WTC11 (cell line): ENCODE measurements at regions not wholly inside any gene's neighbourhood (a gene's known extent, or its start where the extent isn't known, plus 50 kb on each side); places are given as distances from the start of the nearest gene placed in this dataset.

Experiments used
- ATAC-seq: fragments of 200-7000 bp; cut with Tn5 transposase; 2 replicates; pipeline ENCODE4 v1.10.0; 2021; ENCODE audit warnings: mild to moderate bottlenecking, moderate library complexity
- CTCF ChIA-PET: fragments of 300-600 bp; sonication (Branson Sonifier 250); formaldehyde crosslinking; loops from one replicate; lab custom pipeline; 2021; ENCODE audit warnings: antibody characterized with exemption; lab: Charles Lee
- POLR2A ChIA-PET: fragments of 350-600 bp; sonication (Branson Sonifier 250); formaldehyde crosslinking; loops from one replicate; lab custom pipeline; 2021; ENCODE audit warnings: antibody characterized with exemption; lab: Charles Lee
- DNase-seq: peaks from one replicate; pipeline ENCODE4 v3.0.0; 2021; ENCODE audit warnings: low spot score
- H3K27ac Mint-ChIP-seq: 2 replicates; pipeline ENCODE4 v1.8.0; 2021; ENCODE audit warnings: mixed read lengths
- H3K27me3 Mint-ChIP-seq: 2 replicates; pipeline ENCODE4 v1.8.0; 2021; ENCODE audit warnings: low read depth, mild to moderate bottlenecking, moderate library complexity, mixed read lengths
- H3K36me3 Mint-ChIP-seq: 2 replicates; pipeline ENCODE4 v1.8.0; 2021; ENCODE audit warnings: mixed read lengths
- H3K4me1 Mint-ChIP-seq: 2 replicates; pipeline ENCODE4 v1.8.0; 2022; ENCODE audit warnings: mixed read lengths
- H3K4me3 Mint-ChIP-seq: 2 replicates; pipeline ENCODE4 v1.8.0; 2021; ENCODE audit warnings: mild to moderate bottlenecking, moderate library complexity, mixed read lengths
- H3K9me3 Mint-ChIP-seq: 2 replicates; pipeline ENCODE4 v1.8.0; 2021; ENCODE audit warnings: mixed read lengths
- CREM ChIP-seq: sonication (generic); formaldehyde crosslinking; IDR thresholded peaks from 2 replicates; pipeline ENCODE4 v1.8.1; 2022; ENCODE audit warnings: mild to moderate bottlenecking, missing genetic modification reagents, moderate library complexity
- ESRRA ChIP-seq: sonication (generic); formaldehyde crosslinking; IDR thresholded peaks from 2 replicates; pipeline ENCODE4 v1.8.1; 2022; ENCODE audit warnings: mild to moderate bottlenecking, missing genetic modification reagents, borderline replicate concordance
- FOXK1 ChIP-seq: sonication (generic); formaldehyde crosslinking; IDR thresholded peaks from 2 replicates; pipeline ENCODE4 v1.8.0; 2022; ENCODE audit warnings: mild to moderate bottlenecking, moderate library complexity, missing genetic modification reagents
- GABPB1 ChIP-seq: sonication (generic); formaldehyde crosslinking; IDR thresholded peaks from 2 replicates; pipeline ENCODE4 v1.8.1; 2023; ENCODE audit warnings: mild to moderate bottlenecking, missing genetic modification reagents
- HMGA2 ChIP-seq: fragments of 250-450 bp; sonication (Bioruptor Pico); IDR thresholded peaks from 2 replicates; pipeline ENCODE4 v1.4.0; 2021; ENCODE audit warnings: mild to moderate bottlenecking, moderate library complexity
- MYBL2 ChIP-seq: sonication (generic); formaldehyde crosslinking; IDR thresholded peaks from 2 replicates; pipeline ENCODE4 v1.8.1; 2023; ENCODE audit warnings: mild to moderate bottlenecking, moderate library complexity, missing genetic modification reagents
- OVOL2 ChIP-seq: fragments of 250-450 bp; sonication (Bioruptor Pico); IDR thresholded peaks from 2 replicates; pipeline ENCODE4 v1.9.0; 2021; ENCODE audit warnings: mild to moderate bottlenecking, borderline replicate concordance
- ZNF138 ChIP-seq: sonication (generic); formaldehyde crosslinking; conservative IDR thresholded peaks from 2 replicates; pipeline ENCODE4 v1.8.1; 2022; ENCODE audit warnings: mild to moderate bottlenecking, moderate library complexity, missing genetic modification reagents
- TF ChIP-seq, protein P1 (sequence below): sonication (generic); formaldehyde crosslinking; IDR thresholded peaks from 2 replicates; pipeline ENCODE4 v1.8.1; 2022; ENCODE audit warnings: mild to moderate bottlenecking, moderate library complexity, missing genetic modification reagents
- TF ChIP-seq, protein P2 (sequence below): sonication (generic); formaldehyde crosslinking; IDR thresholded peaks from 2 replicates; pipeline ENCODE4 v1.8.0; 2022; ENCODE audit warnings: mild to moderate bottlenecking, missing genetic modification reagents
- TF ChIP-seq, protein P3 (sequence below): fragments of 250-450 bp; sonication (Bioruptor Pico); conservative IDR thresholded peaks from 2 replicates; pipeline ENCODE4 v1.9.0; 2021; ENCODE audit warnings: mild to moderate bottlenecking
- TF ChIP-seq, protein P4 (sequence below): sonication (generic); formaldehyde crosslinking; IDR thresholded peaks from 2 replicates; pipeline ENCODE4 v1.8.1; 2023; ENCODE audit warnings: mild to moderate bottlenecking, missing genetic modification reagents, borderline replicate concordance
- TF ChIP-seq, protein P5 (sequence below): sonication (generic); formaldehyde crosslinking; IDR thresholded peaks from 2 replicates; pipeline ENCODE4 v1.8.1; 2023; ENCODE audit warnings: mild to moderate bottlenecking, missing genetic modification reagents, moderate library complexity
- TF ChIP-seq, protein P6 (sequence below): fragments of 250-450 bp; sonication (Bioruptor Pico); IDR thresholded peaks from 2 replicates; pipeline ENCODE4 v1.9.0; 2021; ENCODE audit warnings: mild to moderate bottlenecking, borderline replicate concordance

DNA sequence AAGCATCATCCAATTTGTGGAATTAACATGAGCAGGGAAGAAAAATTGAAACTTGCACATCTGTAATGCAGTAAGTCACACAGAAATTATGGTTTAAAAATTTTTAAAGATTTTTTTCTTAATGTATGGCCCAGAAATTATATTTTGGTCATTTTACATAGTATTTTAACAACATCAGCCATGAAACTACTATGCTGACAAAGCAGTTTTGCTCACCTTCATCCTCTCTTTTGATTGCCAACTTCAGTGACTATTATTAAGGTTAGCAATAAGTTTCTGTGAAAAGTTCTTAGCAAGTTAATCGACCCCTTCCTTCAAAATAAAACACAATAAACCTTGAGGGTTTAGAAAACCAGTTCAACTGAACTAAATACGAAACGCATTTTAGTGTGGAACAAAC is 1347.0 kb downstream of the EPHA7 start (continued):
- TF ChIP-seq, protein P1, sequence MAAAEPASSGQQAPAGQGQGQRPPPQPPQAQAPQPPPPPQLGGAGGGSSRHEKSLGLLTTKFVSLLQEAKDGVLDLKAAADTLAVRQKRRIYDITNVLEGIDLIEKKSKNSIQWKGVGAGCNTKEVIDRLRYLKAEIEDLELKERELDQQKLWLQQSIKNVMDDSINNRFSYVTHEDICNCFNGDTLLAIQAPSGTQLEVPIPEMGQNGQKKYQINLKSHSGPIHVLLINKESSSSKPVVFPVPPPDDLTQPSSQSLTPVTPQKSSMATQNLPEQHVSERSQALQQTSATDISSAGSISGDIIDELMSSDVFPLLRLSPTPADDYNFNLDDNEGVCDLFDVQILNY, result no peak
- TF ChIP-seq, protein P2, sequence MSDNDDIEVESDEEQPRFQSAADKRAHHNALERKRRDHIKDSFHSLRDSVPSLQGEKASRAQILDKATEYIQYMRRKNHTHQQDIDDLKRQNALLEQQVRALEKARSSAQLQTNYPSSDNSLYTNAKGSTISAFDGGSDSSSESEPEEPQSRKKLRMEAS (CRISPR knock-in tag), result no peak
- TF ChIP-seq GABPB1 (CRISPR knock-in tag) (no peak), FOXK1 (no peak), OVOL2 (CRISPR knock-in tag) (no peak)
- TF ChIP-seq, protein P3, sequence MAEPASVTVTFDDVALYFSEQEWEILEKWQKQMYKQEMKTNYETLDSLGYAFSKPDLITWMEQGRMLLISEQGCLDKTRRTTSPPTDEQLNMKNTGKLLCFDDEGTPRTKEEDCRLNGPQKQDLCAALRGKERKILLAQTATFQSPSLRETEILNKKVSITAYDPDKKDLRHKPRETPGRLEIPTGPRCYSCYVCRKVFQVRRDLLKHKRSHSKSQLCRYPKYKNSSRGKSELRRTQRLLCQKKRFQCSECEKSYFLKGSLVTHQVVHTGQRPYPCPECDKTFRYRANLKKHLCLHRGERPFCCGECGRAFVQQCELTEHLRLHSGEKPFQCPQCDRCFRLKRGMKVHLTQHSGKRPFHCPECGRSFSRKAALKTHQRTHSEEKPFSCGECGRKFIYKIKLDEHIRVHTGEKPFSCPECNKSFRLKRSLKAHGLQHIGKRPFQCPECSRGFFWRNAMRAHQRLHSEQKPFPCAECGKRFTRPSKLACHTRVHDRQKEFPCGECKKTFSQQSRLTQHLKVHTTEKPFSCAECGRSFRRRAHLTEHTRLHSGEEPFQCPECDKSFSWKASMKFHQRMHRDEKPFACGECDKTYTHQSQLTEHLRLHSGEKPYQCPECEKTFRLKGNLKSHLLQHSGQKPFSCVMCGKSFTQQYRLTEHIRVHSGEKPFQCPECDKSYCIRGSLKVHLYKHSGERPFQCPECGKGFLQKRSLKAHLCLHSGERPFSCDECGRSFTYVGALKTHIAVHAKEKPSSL (CRISPR knock-in tag), result no peak
- TF ChIP-seq, protein P4, sequence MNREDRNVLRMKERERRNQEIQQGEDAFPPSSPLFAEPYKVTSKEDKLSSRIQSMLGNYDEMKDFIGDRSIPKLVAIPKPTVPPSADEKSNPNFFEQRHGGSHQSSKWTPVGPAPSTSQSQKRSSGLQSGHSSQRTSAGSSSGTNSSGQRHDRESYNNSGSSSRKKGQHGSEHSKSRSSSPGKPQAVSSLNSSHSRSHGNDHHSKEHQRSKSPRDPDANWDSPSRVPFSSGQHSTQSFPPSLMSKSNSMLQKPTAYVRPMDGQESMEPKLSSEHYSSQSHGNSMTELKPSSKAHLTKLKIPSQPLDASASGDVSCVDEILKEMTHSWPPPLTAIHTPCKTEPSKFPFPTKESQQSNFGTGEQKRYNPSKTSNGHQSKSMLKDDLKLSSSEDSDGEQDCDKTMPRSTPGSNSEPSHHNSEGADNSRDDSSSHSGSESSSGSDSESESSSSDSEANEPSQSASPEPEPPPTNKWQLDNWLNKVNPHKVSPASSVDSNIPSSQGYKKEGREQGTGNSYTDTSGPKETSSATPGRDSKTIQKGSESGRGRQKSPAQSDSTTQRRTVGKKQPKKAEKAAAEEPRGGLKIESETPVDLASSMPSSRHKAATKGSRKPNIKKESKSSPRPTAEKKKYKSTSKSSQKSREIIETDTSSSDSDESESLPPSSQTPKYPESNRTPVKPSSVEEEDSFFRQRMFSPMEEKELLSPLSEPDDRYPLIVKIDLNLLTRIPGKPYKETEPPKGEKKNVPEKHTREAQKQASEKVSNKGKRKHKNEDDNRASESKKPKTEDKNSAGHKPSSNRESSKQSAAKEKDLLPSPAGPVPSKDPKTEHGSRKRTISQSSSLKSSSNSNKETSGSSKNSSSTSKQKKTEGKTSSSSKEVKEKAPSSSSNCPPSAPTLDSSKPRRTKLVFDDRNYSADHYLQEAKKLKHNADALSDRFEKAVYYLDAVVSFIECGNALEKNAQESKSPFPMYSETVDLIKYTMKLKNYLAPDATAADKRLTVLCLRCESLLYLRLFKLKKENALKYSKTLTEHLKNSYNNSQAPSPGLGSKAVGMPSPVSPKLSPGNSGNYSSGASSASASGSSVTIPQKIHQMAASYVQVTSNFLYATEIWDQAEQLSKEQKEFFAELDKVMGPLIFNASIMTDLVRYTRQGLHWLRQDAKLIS, result no peak
- TF ChIP-seq, all 79 proteins: peak for 0

DNA sequence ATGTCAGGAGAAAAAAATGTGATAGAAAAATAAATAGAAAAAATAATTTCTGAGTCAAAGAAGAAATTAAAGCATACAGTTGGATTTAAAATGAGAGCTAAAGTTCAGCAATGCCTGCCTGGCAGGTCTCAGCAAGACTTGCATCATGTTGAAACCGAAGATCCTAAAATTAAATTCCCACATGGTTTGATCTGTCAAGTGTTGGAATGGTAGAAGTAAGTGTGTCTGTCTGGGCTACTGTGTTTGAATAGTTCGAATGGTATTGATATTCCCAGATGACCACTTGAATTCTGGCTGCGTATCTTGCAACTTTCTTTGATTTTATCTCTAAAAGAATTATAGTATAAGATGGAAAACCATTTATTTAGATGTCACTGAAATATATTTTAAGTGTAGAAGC is 1349.6 kb downstream of the EPHA7 start:
- H3K36me3 Mint-ChIP-seq, result no peaks in the 10 kb centered on the region
- CTCF ChIA-PET, result no interaction called here
- peaks cover 10% of the 10 kb centered on the region for H3K4me1 Mint-ChIP-seq
- no peak overlapping the region for H3K27ac Mint-ChIP-seq
- H3K9me3 Mint-ChIP-seq, result no peaks in the 10 kb centered on the region
- TF ChIP-seq MYBL2 (no peak), ESRRA (CRISPR knock-in tag) (no peak), HMGA2 (no peak), CREM (CRISPR knock-in tag) (no peak), ZNF138 (CRISPR knock-in tag) (no peak)
- TF ChIP-seq, protein P5, sequence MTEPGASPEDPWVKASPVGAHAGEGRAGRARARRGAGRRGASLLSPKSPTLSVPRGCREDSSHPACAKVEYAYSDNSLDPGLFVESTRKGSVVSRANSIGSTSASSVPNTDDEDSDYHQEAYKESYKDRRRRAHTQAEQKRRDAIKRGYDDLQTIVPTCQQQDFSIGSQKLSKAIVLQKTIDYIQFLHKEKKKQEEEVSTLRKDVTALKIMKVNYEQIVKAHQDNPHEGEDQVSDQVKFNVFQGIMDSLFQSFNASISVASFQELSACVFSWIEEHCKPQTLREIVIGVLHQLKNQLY, result no peak
- TF ChIP-seq, protein P6, sequence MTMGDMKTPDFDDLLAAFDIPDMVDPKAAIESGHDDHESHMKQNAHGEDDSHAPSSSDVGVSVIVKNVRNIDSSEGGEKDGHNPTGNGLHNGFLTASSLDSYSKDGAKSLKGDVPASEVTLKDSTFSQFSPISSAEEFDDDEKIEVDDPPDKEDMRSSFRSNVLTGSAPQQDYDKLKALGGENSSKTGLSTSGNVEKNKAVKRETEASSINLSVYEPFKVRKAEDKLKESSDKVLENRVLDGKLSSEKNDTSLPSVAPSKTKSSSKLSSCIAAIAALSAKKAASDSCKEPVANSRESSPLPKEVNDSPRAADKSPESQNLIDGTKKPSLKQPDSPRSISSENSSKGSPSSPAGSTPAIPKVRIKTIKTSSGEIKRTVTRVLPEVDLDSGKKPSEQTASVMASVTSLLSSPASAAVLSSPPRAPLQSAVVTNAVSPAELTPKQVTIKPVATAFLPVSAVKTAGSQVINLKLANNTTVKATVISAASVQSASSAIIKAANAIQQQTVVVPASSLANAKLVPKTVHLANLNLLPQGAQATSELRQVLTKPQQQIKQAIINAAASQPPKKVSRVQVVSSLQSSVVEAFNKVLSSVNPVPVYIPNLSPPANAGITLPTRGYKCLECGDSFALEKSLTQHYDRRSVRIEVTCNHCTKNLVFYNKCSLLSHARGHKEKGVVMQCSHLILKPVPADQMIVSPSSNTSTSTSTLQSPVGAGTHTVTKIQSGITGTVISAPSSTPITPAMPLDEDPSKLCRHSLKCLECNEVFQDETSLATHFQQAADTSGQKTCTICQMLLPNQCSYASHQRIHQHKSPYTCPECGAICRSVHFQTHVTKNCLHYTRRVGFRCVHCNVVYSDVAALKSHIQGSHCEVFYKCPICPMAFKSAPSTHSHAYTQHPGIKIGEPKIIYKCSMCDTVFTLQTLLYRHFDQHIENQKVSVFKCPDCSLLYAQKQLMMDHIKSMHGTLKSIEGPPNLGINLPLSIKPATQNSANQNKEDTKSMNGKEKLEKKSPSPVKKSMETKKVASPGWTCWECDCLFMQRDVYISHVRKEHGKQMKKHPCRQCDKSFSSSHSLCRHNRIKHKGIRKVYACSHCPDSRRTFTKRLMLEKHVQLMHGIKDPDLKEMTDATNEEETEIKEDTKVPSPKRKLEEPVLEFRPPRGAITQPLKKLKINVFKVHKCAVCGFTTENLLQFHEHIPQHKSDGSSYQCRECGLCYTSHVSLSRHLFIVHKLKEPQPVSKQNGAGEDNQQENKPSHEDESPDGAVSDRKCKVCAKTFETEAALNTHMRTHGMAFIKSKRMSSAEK (CRISPR knock-in tag), result no peak
- TF ChIP-seq, all 79 proteins: peak for 0
- no peak overlapping the region for H3K4me3 Mint-ChIP-seq
- DNase-seq, result no peak
- H3K27me3 Mint-ChIP-seq, result no peaks in the 10 kb centered on the region
- ATAC-seq, result no peak
- POLR2A ChIA-PET, result no interaction called here
